Adrenal gland (tissue), 9 donors: ENCODE measurements at regions not wholly inside any gene's neighbourhood (a gene's known extent, or its start where the extent isn't known, plus 50 kb on each side); places are given as distances from the start of the nearest gene placed in this dataset.
A peak's percentile ranks its signal among the peaks of the same experiment; 100 is the strongest.

Experiments
- DNase-seq, 7 donors: peaks; one replicate each; pipeline ENCODE4 v3.0.0-alpha.2; 2019 to 2020
- H3K27ac ChIP-seq, 5 donors: fragments of 200-600 bp; sonication (generic) in 4 of 5; 1 replicate in 3 of 5; 2 replicates in 2 of 5; pipeline versions ENCODE4 v1.5.1 to v1.8.0; 2016 to 2020; ENCODE audit warnings: mild to moderate bottlenecking in 1 of 5
- H3K27me3 ChIP-seq: fragments of 200-600 bp; 2 replicates; pipeline ENCODE4 v1.8.0; 2021
- H3K36me3 ChIP-seq, 2 donors: fragments of 200-600 bp; replicated peaks in 1 of 2; 1 replicate in 1 of 2; 2 replicates in 1 of 2; pipeline versions ENCODE4 v1.5.1 to v1.8.0; 2018 to 2022
- H3K4me1 ChIP-seq, 2 donors: fragments of 200-600 bp; replicated peaks in 1 of 2; 1 replicate in 1 of 2; 2 replicates in 1 of 2; pipeline versions ENCODE4 v1.5.1 to v1.8.0; 2018 to 2021
- H3K4me3 ChIP-seq, 4 donors: fragments of 200-600 bp; sonication (generic) in 3 of 4; one replicate each; pipeline ENCODE4 v1.5.1; 2016 to 2018
- H3K9me3 ChIP-seq, 3 donors: fragments of 200-600 bp; sonication (generic) in 1 of 3; replicated peaks in 1 of 3; 1 replicate in 2 of 3; 2 replicates in 1 of 3; pipeline versions ENCODE4 v1.5.1 to v1.8.0; 2016 to 2021
- POLR2A ChIP-seq, 2 donors: fragments of 450-650 bp; IDR thresholded peaks; one replicate each; pipeline ENCODE4 v1.6.1; 2017; ENCODE audit warnings: antibody characterized with exemption in 2 of 2, mild to moderate bottlenecking in 2 of 2, moderate library complexity in 1 of 2
- WGBS, 4 donors: extraction: QIAGEN DNeasy Blood & Tissue Kit in 2 of 4; methylation state at CpG; one replicate each; pipeline versions ENCODE4 v1.1.5 to v1.1.7; 2013 to 2017; 5-methylcytosine and 5-hydroxymethylcytosine counted together
- intact Hi-C, 2 donors: fragments of 100-400 bp; cut with DNase I; formaldehyde crosslinking; loops; one replicate each; pipeline versions ENCODE4 v1.14.1 to v1.15.0; 2022 to 2023
- TF ChIP-seq, protein P1 (sequence below), 6 experiments: fragments of 450-650 bp in 4 of 6; fragments of 200-600 bp in 2 of 6; sonication (generic) in 1 of 6; IDR thresholded peaks; 1 replicate in 5 of 6; 2 replicates in 1 of 6; pipeline versions ENCODE4 v1.5.1 to v1.8.0; 2016 to 2021; ENCODE audit warnings: antibody characterized with exemption in 6 of 6, mild to moderate bottlenecking in 2 of 6, moderate library complexity in 1 of 6
- donor health status: healthy with polysubstance abuse.
- donor health status: Bipolar disorder and iron deficiency.
- donor health status: DM: yes; HTN: yes; CAD: no.
- donor health status: DM: no; HTN: no; CAD: no.
- donor health status: DM: no; HTN: no; CAD: no.

DNA sequence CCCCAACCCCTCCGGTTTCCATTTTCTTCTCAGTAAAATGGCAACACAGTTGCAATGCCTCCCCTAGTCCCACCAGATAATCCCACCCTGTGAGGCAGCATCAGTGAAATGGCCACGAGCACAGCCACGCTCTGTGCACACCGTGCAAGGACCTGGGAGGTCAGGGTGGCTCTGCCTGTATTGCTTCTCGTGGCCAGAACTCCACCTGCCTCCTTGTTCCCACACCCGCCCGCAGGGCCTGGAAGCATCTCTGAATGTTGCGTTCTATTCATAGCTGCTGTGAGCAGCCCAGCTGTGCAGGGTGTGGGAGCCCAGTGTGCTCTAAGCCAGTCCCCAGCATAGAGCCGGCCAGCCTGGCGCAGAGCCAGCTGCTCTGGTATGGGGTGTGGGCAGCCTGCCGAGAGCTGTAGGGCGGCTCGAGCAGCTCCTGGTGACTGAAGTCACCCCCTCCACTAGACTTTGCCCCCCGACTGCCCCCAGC lies 161.1 kb downstream of the DLL1 start:
- TF ChIP-seq, protein P1, sequence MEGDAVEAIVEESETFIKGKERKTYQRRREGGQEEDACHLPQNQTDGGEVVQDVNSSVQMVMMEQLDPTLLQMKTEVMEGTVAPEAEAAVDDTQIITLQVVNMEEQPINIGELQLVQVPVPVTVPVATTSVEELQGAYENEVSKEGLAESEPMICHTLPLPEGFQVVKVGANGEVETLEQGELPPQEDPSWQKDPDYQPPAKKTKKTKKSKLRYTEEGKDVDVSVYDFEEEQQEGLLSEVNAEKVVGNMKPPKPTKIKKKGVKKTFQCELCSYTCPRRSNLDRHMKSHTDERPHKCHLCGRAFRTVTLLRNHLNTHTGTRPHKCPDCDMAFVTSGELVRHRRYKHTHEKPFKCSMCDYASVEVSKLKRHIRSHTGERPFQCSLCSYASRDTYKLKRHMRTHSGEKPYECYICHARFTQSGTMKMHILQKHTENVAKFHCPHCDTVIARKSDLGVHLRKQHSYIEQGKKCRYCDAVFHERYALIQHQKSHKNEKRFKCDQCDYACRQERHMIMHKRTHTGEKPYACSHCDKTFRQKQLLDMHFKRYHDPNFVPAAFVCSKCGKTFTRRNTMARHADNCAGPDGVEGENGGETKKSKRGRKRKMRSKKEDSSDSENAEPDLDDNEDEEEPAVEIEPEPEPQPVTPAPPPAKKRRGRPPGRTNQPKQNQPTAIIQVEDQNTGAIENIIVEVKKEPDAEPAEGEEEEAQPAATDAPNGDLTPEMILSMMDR (IDR thresholded peaks at IDR 0.05), result no peak
- TF ChIP-seq POLR2A (IDR thresholded peaks at IDR 0.05), result no peak
- WGBS, 4 donors, result 43 to 65% (median 54%) methylated on average over 6 to 14 of the region's 14 CpGs
- no peaks in the 10 kb centered on the region for H3K4me1 ChIP-seq
- H3K27me3 ChIP-seq, result no peaks in the 10 kb centered on the region
- DNase-seq, result peak in 6 of 7 donors; percentile 12 to 67 (median 30)
- no peaks in the 10 kb centered on the region for H3K9me3 ChIP-seq
- H3K36me3 ChIP-seq, result no peaks in the 10 kb centered on the region
- H3K4me3 ChIP-seq, result no peak overlapping the region
- intact Hi-C loops, result no loop called here
- H3K27ac ChIP-seq, result no peak overlapping the region

- 83 to 89% (median 87%) methylated on average over 13 to 34 of the region's 34 CpGs for WGBS, 4 donors
These were observed 161.8 kb downstream of the DLL1 start for GRCh38 chr6:170128811-170129681.

DNA sequence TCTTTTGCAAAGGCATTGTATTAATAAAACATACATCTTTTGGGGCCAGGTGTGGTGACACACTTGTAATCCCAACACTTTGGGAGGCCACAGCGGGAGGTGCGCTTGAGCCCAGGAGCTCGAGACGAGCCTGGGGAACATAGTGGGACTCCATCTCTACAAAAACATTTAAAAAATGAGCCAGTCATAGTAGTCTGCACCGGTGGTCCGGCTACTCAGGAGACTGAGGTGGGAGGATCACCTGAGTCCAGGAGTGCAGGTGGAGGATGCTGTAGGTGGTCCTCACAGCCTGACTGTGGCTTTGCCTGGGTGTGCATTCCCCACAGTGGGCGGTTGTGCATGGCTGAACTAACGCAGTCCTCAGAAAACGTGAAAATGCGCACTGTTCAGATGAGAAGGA lies 162.5 kb downstream of the DLL1 start:
- no peaks in the 10 kb centered on the region for H3K27me3 ChIP-seq
- H3K4me3 ChIP-seq, result no peak overlapping the region
- peak in 4 of 7 donors; percentile 4 to 34 (median 8) for DNase-seq
- intact Hi-C loops, result no loop called here
- TF ChIP-seq POLR2A (IDR thresholded peaks at IDR 0.05), result no peak
- TF ChIP-seq, protein P1 (IDR thresholded peaks at IDR 0.05), result no peak
- H3K4me1 ChIP-seq, result no peaks in the 10 kb centered on the region
- H3K9me3 ChIP-seq, result no peaks in the 10 kb centered on the region
- 78 to 89% (median 87%) methylated on average over 9 to 10 of the region's 10 CpGs for WGBS, 4 donors
- no peaks in the 10 kb centered on the region for H3K36me3 ChIP-seq
- no peak overlapping the region for H3K27ac ChIP-seq

More at GRCh38 chr6:170128811-170129681, 161.8 kb downstream of the DLL1 start:
- DNase-seq, result peak in 3 of 7 donors; percentile 2 to 8 (median 8)
- H3K36me3 ChIP-seq, result no peaks in the 10 kb centered on the region
- H3K27ac ChIP-seq, result no peak overlapping the region
- no peak overlapping the region for H3K4me3 ChIP-seq
- intact Hi-C loops, result no loop called here
- TF ChIP-seq POLR2A (IDR thresholded peaks at IDR 0.05), result no peak
- TF ChIP-seq, protein P1 (IDR thresholded peaks at IDR 0.05), result no peak
- H3K27me3 ChIP-seq, result no peaks in the 10 kb centered on the region
- no peaks in the 10 kb centered on the region for H3K4me1 ChIP-seq
- no peaks in the 10 kb centered on the region for H3K9me3 ChIP-seq

DNA sequence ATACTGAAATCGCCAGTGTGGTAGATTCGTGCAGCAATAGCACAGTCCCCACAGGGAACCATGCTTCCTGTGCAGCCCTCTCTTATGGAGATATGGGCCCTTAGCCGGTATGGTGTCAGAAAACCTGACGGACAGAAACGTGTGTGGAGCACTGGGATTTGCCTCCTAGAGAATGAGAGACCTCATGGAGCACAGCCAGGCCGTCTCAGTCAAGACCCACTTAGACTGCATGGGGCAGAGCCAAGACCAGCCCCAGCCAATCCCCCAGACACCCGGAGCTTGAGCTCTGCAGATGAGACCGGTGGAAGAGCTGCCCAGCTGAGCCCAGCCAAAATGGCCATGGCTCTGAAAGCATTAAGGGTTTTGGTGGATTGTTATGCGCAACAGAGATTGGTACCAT lies 163.7 kb downstream of the DLL1 start:
- intact Hi-C loops, result no loop called here
- no peak overlapping the region for H3K4me3 ChIP-seq
- H3K27me3 ChIP-seq, result no peaks in the 10 kb centered on the region
- no peak overlapping the region for H3K27ac ChIP-seq
- no peaks in the 10 kb centered on the region for H3K36me3 ChIP-seq
- no peaks in the 10 kb centered on the region for H3K9me3 ChIP-seq
- TF ChIP-seq, protein P1 (IDR thresholded peaks at IDR 0.05), result no peak
- no peak for TF ChIP-seq POLR2A (IDR thresholded peaks at IDR 0.05)
- DNase-seq, result peak in 4 of 7 donors; percentile 2 to 43 (median 6)
- WGBS, 4 donors, result 73 to 92% (median 87%) methylated on average over 7 to 9 of the region's 9 CpGs
- H3K4me1 ChIP-seq, result no peaks in the 10 kb centered on the region
